ENCODE measurements at regions not wholly inside any gene's neighbourhood (a gene's known extent, or its start where the extent isn't known, plus 50 kb on each side); places are given as distances from the start of the nearest gene placed in this dataset.

- intact Hi-C loops (cut with DNase I), result no loop called here
- Histone ChIP-seq H3K27me3 (ENCODE audit: control insufficient read depth, insufficient read depth) (no peaks in the 10 kb centered on the region), H3K4me1 (ENCODE audit: control insufficient read depth, insufficient read depth, low read length) (no peaks in the 10 kb centered on the region), H3K9me3 (ENCODE audit: control insufficient read depth, low read length) (no peaks in the 10 kb centered on the region), H3K27ac (ENCODE audit: low read length) (no peak overlapping the region), H3K4me3 (ENCODE audit: low read length) (no peak overlapping the region)
- no peak for DNase-seq
- WGBS, result 70% methylated on average over 3 of the region's 3 CpGs
- no peak for ATAC-seq
Measured at GRCh38 chr2:81087646-81088045, 783.1 kb upstream of the LRRTM1 start.

GRCh38 chr2:81084101-81084500 lies 779.5 kb upstream of the LRRTM1 start:
- H3K4me3 ChIP-seq (ENCODE audit: low read length), result no peak overlapping the region
- no peak overlapping the region for H3K27ac ChIP-seq (ENCODE audit: low read length)
- WGBS, result 32% methylated on average over 1 of the region's 1 CpG
- no peaks in the 10 kb centered on the region for H3K27me3 ChIP-seq (ENCODE audit: control insufficient read depth, insufficient read depth)
- ATAC-seq, result no peak
- DNase-seq, result no peak
- intact Hi-C loops (cut with DNase I), result no loop called here
- H3K4me1 ChIP-seq (ENCODE audit: control insufficient read depth, insufficient read depth, low read length), result no peaks in the 10 kb centered on the region
- no peaks in the 10 kb centered on the region for H3K9me3 ChIP-seq (ENCODE audit: control insufficient read depth, low read length)

GRCh38 chr2:81078631-81079030 lies 774.1 kb upstream of the LRRTM1 start:
- H3K4me1 ChIP-seq (ENCODE audit: control insufficient read depth, insufficient read depth, low read length), result no peaks in the 10 kb centered on the region
- no peaks in the 10 kb centered on the region for H3K9me3 ChIP-seq (ENCODE audit: control insufficient read depth, low read length)
- DNase-seq (no peak), ATAC-seq (no peak)
- no peak overlapping the region for H3K4me3 ChIP-seq (ENCODE audit: low read length)
- no peaks in the 10 kb centered on the region for H3K27me3 ChIP-seq (ENCODE audit: control insufficient read depth, insufficient read depth)
- intact Hi-C loops (cut with DNase I), result no loop called here
- WGBS, result 57% methylated on average over 2 of the region's 2 CpGs
- H3K27ac ChIP-seq (ENCODE audit: low read length), result no peak overlapping the region

GRCh38 chr2:81078102-81078501 lies 773.5 kb upstream of the LRRTM1 start:
- DNase-seq (no peak), ATAC-seq (no peak)
- H3K4me3 ChIP-seq (ENCODE audit: low read length), result no peak overlapping the region
- H3K9me3 ChIP-seq (ENCODE audit: control insufficient read depth, low read length), result no peaks in the 10 kb centered on the region
- 81% methylated on average over 4 of the region's 4 CpGs for WGBS
- H3K4me1 ChIP-seq (ENCODE audit: control insufficient read depth, insufficient read depth, low read length), result no peaks in the 10 kb centered on the region
- intact Hi-C loops (cut with DNase I), result no loop called here
- H3K27ac ChIP-seq (ENCODE audit: low read length), result no peak overlapping the region
- H3K27me3 ChIP-seq (ENCODE audit: control insufficient read depth, insufficient read depth), result no peaks in the 10 kb centered on the region

GRCh38 chr2:81077396-81077795 lies 772.8 kb upstream of the LRRTM1 start:
- intact Hi-C loops (cut with DNase I), result no loop called here
- H3K27ac ChIP-seq (ENCODE audit: low read length), result no peak overlapping the region
- no peaks in the 10 kb centered on the region for H3K4me1 ChIP-seq (ENCODE audit: control insufficient read depth, insufficient read depth, low read length)
- ATAC-seq (no peak), DNase-seq (no peak)
- H3K27me3 ChIP-seq (ENCODE audit: control insufficient read depth, insufficient read depth), result no peaks in the 10 kb centered on the region
- no peaks in the 10 kb centered on the region for H3K9me3 ChIP-seq (ENCODE audit: control insufficient read depth, low read length)
- no peak overlapping the region for H3K4me3 ChIP-seq (ENCODE audit: low read length)
- WGBS, result 65% methylated on average over 5 of the region's 5 CpGs

GRCh38 chr2:81073412-81073811 lies 768.9 kb upstream of the LRRTM1 start:
- H3K27ac ChIP-seq (ENCODE audit: low read length), result no peak overlapping the region
- H3K9me3 ChIP-seq (ENCODE audit: control insufficient read depth, low read length), result no peaks in the 10 kb centered on the region
- H3K4me1 ChIP-seq (ENCODE audit: control insufficient read depth, insufficient read depth, low read length), result no peaks in the 10 kb centered on the region
- DNase-seq, result no peak
- H3K4me3 ChIP-seq (ENCODE audit: low read length), result no peak overlapping the region
- intact Hi-C loops (cut with DNase I), result no loop called here
- no peak for ATAC-seq
- 75% methylated on average over 1 of the region's 1 CpG for WGBS
- no peaks in the 10 kb centered on the region for H3K27me3 ChIP-seq (ENCODE audit: control insufficient read depth, insufficient read depth)

GRCh38 chr2:81068144-81068543 lies 763.6 kb upstream of the LRRTM1 start:
- Histone ChIP-seq H3K27me3 (ENCODE audit: control insufficient read depth, insufficient read depth) (no peaks in the 10 kb centered on the region), H3K9me3 (ENCODE audit: control insufficient read depth, low read length) (no peaks in the 10 kb centered on the region)
- WGBS, result 56% methylated on average over 1 of the region's 1 CpG

GRCh38 chr2:81061016-81061415 lies 756.5 kb upstream of the LRRTM1 start:
- no peaks in the 10 kb centered on the region for H3K27me3 ChIP-seq (ENCODE audit: control insufficient read depth, insufficient read depth)
- no peak overlapping the region for H3K4me3 ChIP-seq (ENCODE audit: low read length)
- DNase-seq (no peak), ATAC-seq (no peak)
- intact Hi-C loops (cut with DNase I), result no loop called here
- no peak overlapping the region for H3K27ac ChIP-seq (ENCODE audit: low read length)
- 62% methylated on average over 2 of the region's 2 CpGs for WGBS
- H3K4me1 ChIP-seq (ENCODE audit: control insufficient read depth, insufficient read depth, low read length), result no peaks in the 10 kb centered on the region
- H3K9me3 ChIP-seq (ENCODE audit: control insufficient read depth, low read length), result no peaks in the 10 kb centered on the region

More at GRCh38 chr2:81068144-81068543, 763.6 kb upstream of the LRRTM1 start:
- DNase-seq, result no peak
- H3K27ac ChIP-seq (ENCODE audit: low read length), result no peak overlapping the region
- no peaks in the 10 kb centered on the region for H3K4me1 ChIP-seq (ENCODE audit: control insufficient read depth, insufficient read depth, low read length)
- H3K4me3 ChIP-seq (ENCODE audit: low read length), result no peak overlapping the region
- no peak for ATAC-seq
- intact Hi-C loops (cut with DNase I), result no loop called here

GRCh38 chr2:81050580-81051095 lies 746.1 kb upstream of the LRRTM1 start:
- ATAC-seq (no peak), DNase-seq (no peak)
- Histone ChIP-seq H3K4me1 (ENCODE audit: control insufficient read depth, insufficient read depth, low read length) (no peaks in the 10 kb centered on the region), H3K9me3 (ENCODE audit: control insufficient read depth, low read length) (no peaks in the 10 kb centered on the region), H3K27me3 (ENCODE audit: control insufficient read depth, insufficient read depth) (no peaks in the 10 kb centered on the region), H3K27ac (ENCODE audit: low read length) (no peak overlapping the region), H3K4me3 (ENCODE audit: low read length) (no peak overlapping the region)
- intact Hi-C loops (cut with DNase I), result no loop called here
- 48% methylated on average over 4 of the region's 4 CpGs for WGBS

- Histone ChIP-seq H3K9me3 (ENCODE audit: control insufficient read depth, low read length) (no peaks in the 10 kb centered on the region), H3K4me1 (ENCODE audit: control insufficient read depth, insufficient read depth, low read length) (no peaks in the 10 kb centered on the region), H3K27me3 (ENCODE audit: control insufficient read depth, insufficient read depth) (no peaks in the 10 kb centered on the region), H3K4me3 (ENCODE audit: low read length) (no peak overlapping the region), H3K27ac (ENCODE audit: low read length) (no peak overlapping the region)
- ATAC-seq, result no peak
- 40% methylated on average over 1 of the region's 1 CpG for WGBS
- DNase-seq, result no peak
- intact Hi-C loops (cut with DNase I), result no loop called here
Measured at GRCh38 chr2:81043681-81044080, 739.1 kb upstream of the LRRTM1 start.

GRCh38 chr2:81007104-81007503 lies 702.6 kb upstream of the LRRTM1 start:
- intact Hi-C loops (cut with DNase I), result no loop called here
- no peak for ATAC-seq
- no peak overlapping the region for H3K4me3 ChIP-seq (ENCODE audit: low read length)
- no peaks in the 10 kb centered on the region for H3K27me3 ChIP-seq (ENCODE audit: control insufficient read depth, insufficient read depth)
- H3K4me1 ChIP-seq (ENCODE audit: control insufficient read depth, insufficient read depth, low read length), result no peaks in the 10 kb centered on the region
- 63% methylated on average over 2 of the region's 2 CpGs for WGBS
- no peak for DNase-seq
- no peak overlapping the region for H3K27ac ChIP-seq (ENCODE audit: low read length)
- no peaks in the 10 kb centered on the region for H3K9me3 ChIP-seq (ENCODE audit: control insufficient read depth, low read length)

- ATAC-seq (no peak), DNase-seq (no peak)
- 83% methylated on average over 2 of the region's 2 CpGs for WGBS
- intact Hi-C loops (cut with DNase I), result no loop called here
- Histone ChIP-seq H3K9me3 (ENCODE audit: control insufficient read depth, low read length) (no peaks in the 10 kb centered on the region), H3K4me1 (ENCODE audit: control insufficient read depth, insufficient read depth, low read length) (no peaks in the 10 kb centered on the region), H3K27ac (ENCODE audit: low read length) (no peak overlapping the region), H3K4me3 (ENCODE audit: low read length) (no peak overlapping the region), H3K27me3 (ENCODE audit: control insufficient read depth, insufficient read depth) (no peaks in the 10 kb centered on the region)
Measured at GRCh38 chr2:81002906-81003305, 698.4 kb upstream of the LRRTM1 start.
